ENCODE measurements at regions not wholly inside any gene's neighbourhood (a gene's known extent, or its start where the extent isn't known, plus 50 kb on each side); places are given as distances from the start of the nearest gene placed in this dataset.

DNA sequence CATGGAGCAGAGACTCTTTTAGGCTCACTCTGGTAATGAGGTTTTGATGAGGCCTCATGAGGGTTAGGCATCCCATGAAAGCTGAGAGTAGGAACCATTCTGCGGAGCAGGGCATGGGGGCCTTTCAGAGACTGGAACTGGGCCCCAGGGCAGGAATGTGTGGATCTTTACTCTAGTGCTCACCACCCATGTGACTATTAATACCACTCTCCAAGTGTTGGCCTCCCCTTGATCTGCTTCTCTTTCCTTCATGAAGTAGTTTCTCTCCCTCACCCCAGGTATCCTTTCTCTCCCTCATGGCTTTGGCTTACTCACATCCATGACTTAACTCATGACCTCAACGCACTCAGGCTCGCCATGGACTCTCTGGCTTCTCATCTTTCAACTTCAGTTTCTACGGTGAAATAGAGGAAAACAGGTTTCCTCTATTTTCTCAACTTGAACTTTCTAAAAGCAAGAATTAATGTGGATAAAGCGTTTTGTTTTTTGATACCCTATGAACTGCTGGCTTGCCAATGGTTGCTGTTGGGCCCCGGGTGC is 50.5 kb upstream of the GADD45A start (continued):
- TF ChIP-seq GABPA (IDR thresholded peaks at IDR 0.05; ENCODE audit: borderline replicate concordance, insufficient read depth, low read length) = no peak
- no peak for TF ChIP-seq GTF2F1 (IDR thresholded peaks at IDR 0.05; ENCODE audit: borderline replicate concordance, low read depth, low read length)
- no peak for TF ChIP-seq RAD21 (IDR thresholded peaks at IDR 0.05 in 1 of 2, conservative IDR thresholded peaks at IDR 0.05 in 1 of 2; ENCODE audit: low read depth in 2 of 2, low read length in 2 of 2)

All from H1 (cell line).